Astrocyte (in vitro differentiated cells and primary cell): ENCODE measurements at regions not wholly inside any gene's neighbourhood (a gene's known extent, or its start where the extent isn't known, plus 50 kb on each side); places are given as distances from the start of the nearest gene placed in this dataset.

Experiments
- DNase-seq: peaks from one replicate; pipeline ENCODE4 v3.0.0-alpha.2; 2010; ENCODE audit warnings: low read depth
- FAIRE-seq: peaks from 2 replicates; lab custom pipeline; 2011; peaks lifted over from hg19 to GRCh38; lab: Jason Lieb, UNC
- H2AFZ ChIP-seq: 2 replicates; pipeline ENCODE4 v1.6.0; 2012; ENCODE audit warnings: low read depth, low read length, inconsistent platforms
- H3K27ac ChIP-seq: 2 replicates; pipeline ENCODE4 v1.5.1; 2011; ENCODE audit warnings: low read depth, low read length, inconsistent platforms
- H3K27me3 ChIP-seq: 2 replicates; pipeline ENCODE4 v1.6.0; 2011; ENCODE audit warnings: low read length, inconsistent platforms; ENCODE audit not compliant: insufficient read depth
- H3K36me3 ChIP-seq: 2 replicates; pipeline ENCODE4 v1.5.1; 2011; ENCODE audit warnings: low read length, inconsistent platforms; ENCODE audit not compliant: insufficient read depth
- H3K4me1 ChIP-seq: 2 replicates; pipeline ENCODE4 v1.5.1; 2011; ENCODE audit warnings: low read length, inconsistent platforms; ENCODE audit not compliant: insufficient read depth
- H3K4me2 ChIP-seq: 2 replicates; pipeline ENCODE4 v1.6.0; 2012; ENCODE audit warnings: low read length, inconsistent platforms
- H3K4me3 ChIP-seq: 2 replicates; pipeline ENCODE4 v1.5.1; 2011; ENCODE audit warnings: low read depth, mild to moderate bottlenecking, low read length, inconsistent platforms; ENCODE audit not compliant: insufficient read depth
- H3K79me2 ChIP-seq: 2 replicates; pipeline ENCODE4 v1.6.0; 2012; ENCODE audit warnings: mild to moderate bottlenecking, low read length, inconsistent platforms; ENCODE audit not compliant: insufficient read depth
- H3K9ac ChIP-seq: 2 replicates; pipeline ENCODE4 v1.6.0; 2012; ENCODE audit warnings: mild to moderate bottlenecking, low read length, inconsistent platforms
- H3K9me3 ChIP-seq: 2 replicates; pipeline ENCODE4 v1.5.1; 2012; ENCODE audit warnings: low read depth, mild to moderate bottlenecking, low read length, inconsistent platforms; ENCODE audit not compliant: insufficient read depth
- H4K20me1 ChIP-seq: 2 replicates; pipeline ENCODE4 v1.6.0; 2012; ENCODE audit warnings: low read length, inconsistent platforms; ENCODE audit not compliant: insufficient read depth
- H3K27ac Mint-ChIP-seq: one replicate; pipeline ENCODE4 v1.8.0; 2021; ENCODE audit warnings: mild to moderate bottlenecking, mixed read lengths; ENCODE audit not compliant: unreplicated experiment
- H3K27me3 Mint-ChIP-seq: one replicate; pipeline ENCODE4 v1.8.0; 2021; ENCODE audit warnings: low read depth, mixed read lengths; ENCODE audit not compliant: unreplicated experiment
- H3K36me3 Mint-ChIP-seq: one replicate; pipeline ENCODE4 v1.8.0; 2021; ENCODE audit warnings: low read depth, mixed read lengths; ENCODE audit not compliant: unreplicated experiment
- H3K4me1 Mint-ChIP-seq: one replicate; pipeline ENCODE4 v1.8.0; 2021; ENCODE audit warnings: low read depth, mixed read lengths; ENCODE audit not compliant: unreplicated experiment
- H3K4me3 Mint-ChIP-seq: one replicate; pipeline ENCODE4 v1.8.0; 2021; ENCODE audit warnings: mild to moderate bottlenecking, moderate library complexity, mixed read lengths; ENCODE audit not compliant: unreplicated experiment
- H3K9me3 Mint-ChIP-seq: one replicate; pipeline ENCODE4 v1.8.0; 2021; ENCODE audit warnings: mild to moderate bottlenecking, mixed read lengths; ENCODE audit not compliant: unreplicated experiment
- CTCF ChIP-seq: IDR thresholded peaks from 2 replicates; pipeline ENCODE4 v1.5.1; 2011; ENCODE audit warnings: low read depth, mild to moderate bottlenecking, inconsistent platforms, low read length, moderate library complexity; ENCODE audit not compliant: insufficient read depth
- EZH2 ChIP-seq: IDR thresholded peaks from 2 replicates; pipeline ENCODE4 v1.6.1; 2012; ENCODE audit warnings: mild to moderate bottlenecking, low read length, inconsistent platforms; ENCODE audit not compliant: insufficient read depth

DNA sequence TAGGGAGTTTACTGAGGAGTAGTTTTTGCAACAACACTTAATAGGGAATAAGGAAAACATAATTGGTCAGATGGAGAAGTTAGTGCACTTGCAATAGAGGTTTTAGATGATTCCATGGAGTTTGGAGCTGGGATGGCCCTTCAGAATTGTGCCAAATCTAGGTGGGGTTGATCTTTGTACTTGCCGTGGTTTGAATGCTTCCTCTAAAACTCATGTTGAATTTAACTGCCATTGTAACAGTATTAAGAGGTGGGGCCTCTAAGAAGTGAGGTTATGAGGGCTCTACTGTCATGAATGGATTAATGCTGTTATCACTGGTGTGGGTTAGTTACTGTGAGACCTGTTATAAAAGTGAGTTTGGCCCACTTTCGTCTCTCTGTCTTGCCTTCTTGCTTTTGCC lies 94.4 kb upstream of the BOD1L1 start:
- no peak overlapping the region for H3K4me3 ChIP-seq
- H4K20me1 ChIP-seq, result no peaks in the 10 kb centered on the region
- H3K9ac ChIP-seq, result no peak overlapping the region
- DNase-seq (no peak), FAIRE-seq (no peak)
- no peaks in the 10 kb centered on the region for H3K4me1 ChIP-seq
- Mint-ChIP-seq H3K9me3 (peaks cover 2% of the 10 kb centered on the region), H3K4me1 (no peaks in the 10 kb centered on the region), H3K36me3 (no peaks in the 10 kb centered on the region), H3K27ac (no peak overlapping the region), H3K27me3 (peaks cover 5% of the 10 kb centered on the region), H3K4me3 (no peak overlapping the region)
- H2AFZ ChIP-seq, result no peak overlapping the region
- H3K79me2 ChIP-seq, result no peaks in the 10 kb centered on the region
- H3K27ac ChIP-seq, result no peak overlapping the region
- no peaks in the 10 kb centered on the region for H3K36me3 ChIP-seq
- H3K4me2 ChIP-seq, result no peak overlapping the region
- no peak for TF ChIP-seq EZH2
- TF ChIP-seq CTCF, result no peak
- no peaks in the 10 kb centered on the region for H3K9me3 ChIP-seq
- H3K27me3 ChIP-seq, result no peaks in the 10 kb centered on the region

DNA sequence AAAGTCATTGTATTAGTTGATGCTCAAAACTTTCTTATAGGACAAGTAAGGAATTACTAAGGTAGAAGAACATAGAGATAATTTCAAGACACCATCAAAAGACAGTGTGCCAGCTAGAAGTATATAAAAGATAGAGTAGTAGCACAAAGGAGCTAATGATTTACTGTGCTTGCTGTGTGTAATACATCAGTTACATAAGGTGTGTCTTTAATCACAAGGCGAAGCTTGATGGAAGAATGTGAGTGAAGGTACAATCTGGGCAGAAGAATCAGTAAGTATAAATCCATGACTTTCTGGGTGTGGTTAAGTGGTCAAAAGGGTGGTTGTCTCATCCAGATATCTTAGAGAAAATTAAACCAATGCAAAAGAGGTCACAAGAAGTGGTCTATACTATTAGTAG lies 95.1 kb upstream of the BOD1L1 start:
- no peak for TF ChIP-seq EZH2
- TF ChIP-seq CTCF, result no peak
- Histone ChIP-seq H3K4me2 (no peak overlapping the region), H3K27ac (no peak overlapping the region), H4K20me1 (no peaks in the 10 kb centered on the region), H2AFZ (no peak overlapping the region), H3K79me2 (no peaks in the 10 kb centered on the region), H3K9ac (no peak overlapping the region), H3K4me1 (no peaks in the 10 kb centered on the region), H3K4me3 (no peak overlapping the region), H3K36me3 (no peaks in the 10 kb centered on the region), H3K27me3 (no peaks in the 10 kb centered on the region), H3K9me3 (no peaks in the 10 kb centered on the region)
- DNase-seq, result no peak
- Mint-ChIP-seq H3K27ac (no peak overlapping the region), H3K4me1 (no peaks in the 10 kb centered on the region), H3K36me3 (no peaks in the 10 kb centered on the region), H3K27me3 (peaks cover 2% of the 10 kb centered on the region), H3K4me3 (no peak overlapping the region), H3K9me3 (no peaks in the 10 kb centered on the region)
- FAIRE-seq, result no peak

DNA sequence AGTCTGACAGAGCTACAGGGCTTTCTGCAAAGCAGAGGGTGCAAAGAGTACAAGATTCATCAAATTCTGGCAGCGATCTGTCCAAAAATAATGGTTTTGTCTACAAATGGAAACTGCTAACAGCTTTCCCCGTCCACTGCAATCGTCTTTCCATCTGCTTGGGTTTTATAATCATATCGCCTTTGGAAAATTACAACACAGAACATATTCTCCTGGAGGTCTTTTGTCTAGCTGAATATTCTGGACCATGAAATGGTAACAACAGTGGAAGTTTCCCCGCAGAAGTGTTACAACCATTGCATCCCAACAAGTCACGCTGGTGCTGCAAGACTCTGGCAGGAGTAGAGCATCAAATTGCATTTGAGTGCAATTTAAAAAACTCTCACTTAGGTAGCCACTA lies 101.2 kb upstream of the BOD1L1 start:
- H3K4me3 Mint-ChIP-seq, result no peak overlapping the region
- H3K9me3 Mint-ChIP-seq, result peaks cover 2% of the 10 kb centered on the region
- H2AFZ ChIP-seq, result no peak overlapping the region
- no peak overlapping the region for H3K27ac Mint-ChIP-seq
- H3K79me2 ChIP-seq, result no peaks in the 10 kb centered on the region
- no peaks in the 10 kb centered on the region for H3K4me1 ChIP-seq
- no peak overlapping the region for H3K4me2 ChIP-seq
- H4K20me1 ChIP-seq, result no peaks in the 10 kb centered on the region
- H3K36me3 Mint-ChIP-seq, result no peaks in the 10 kb centered on the region
- H3K9ac ChIP-seq, result no peak overlapping the region
- TF ChIP-seq EZH2, result no peak
- no peak for TF ChIP-seq CTCF
- FAIRE-seq (no peak), DNase-seq (no peak)
- peaks cover 2% of the 10 kb centered on the region for H3K27me3 Mint-ChIP-seq
- no peak overlapping the region for H3K27ac ChIP-seq
- no peak overlapping the region for H3K4me3 ChIP-seq
- no peaks in the 10 kb centered on the region for H3K4me1 Mint-ChIP-seq
- no peaks in the 10 kb centered on the region for H3K27me3 ChIP-seq
- no peaks in the 10 kb centered on the region for H3K36me3 ChIP-seq
- no peaks in the 10 kb centered on the region for H3K9me3 ChIP-seq
